Erythroblast (primary cell): ENCODE measurements at regions not wholly inside any gene's neighbourhood (a gene's known extent, or its start where the extent isn't known, plus 50 kb on each side); places are given as distances from the start of the nearest gene placed in this dataset.
"Not testable (repeated sequence)": the region's sequence is repeated elsewhere in the genome, so short reads cannot be mapped to it uniquely, and the experiment has no call there.

Source experiments
- GATA1 ChIP-seq: IDR thresholded peaks from 2 replicates; pipeline ENCODE4 v1.6.1; 2011; ENCODE audit warnings: low read depth, mild to moderate bottlenecking, control low read depth, low read length, moderate library complexity
- POLR2A ChIP-seq: IDR thresholded peaks from 2 replicates; pipeline ENCODE4 v1.6.1; 2011; ENCODE audit warnings: mild to moderate bottlenecking, low read length

DNA sequence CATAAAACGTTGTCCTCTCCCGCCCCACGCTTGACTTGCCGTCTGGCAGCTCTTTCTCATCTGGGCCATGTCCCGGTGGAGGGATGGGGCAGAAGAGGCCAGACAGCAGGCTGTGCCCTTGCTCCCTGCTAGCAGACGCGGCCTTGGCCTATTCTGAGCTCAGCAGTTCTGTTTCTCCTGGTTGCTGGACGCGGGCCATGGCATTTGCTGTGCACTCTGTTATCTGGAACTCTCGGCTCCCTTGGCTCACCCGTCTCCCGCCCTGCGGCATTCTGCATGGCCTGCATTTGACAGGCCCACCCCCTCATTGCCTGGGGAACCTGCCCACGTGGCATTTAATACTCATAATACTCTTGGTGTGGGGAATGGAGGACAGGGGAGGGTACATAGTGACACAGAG, 146.3 kb downstream of the BCL2L11 start:
- not testable (repeated sequence) for TF ChIP-seq POLR2A, GATA1
